DOHH2 (cell line): ENCODE measurements at regions not wholly inside any gene's neighbourhood (a gene's known extent, or its start where the extent isn't known, plus 50 kb on each side); places are given as distances from the start of the nearest gene placed in this dataset.
"Not testable (repeated sequence)": the region's sequence is repeated elsewhere in the genome, so short reads cannot be mapped to it uniquely, and the experiment has no call there.

Experiments used
- H3F3A ChIP-seq: fragments of 200-600 bp; sonication (generic), shearing (Covaris generic); 2 replicates; pipeline ENCODE4 v1.6.0; 2016; ENCODE audit warnings: antibody characterized with exemption, mild to moderate bottlenecking; ENCODE audit not compliant: control insufficient read depth, insufficient read depth
- H3K27ac ChIP-seq: fragments of 200-600 bp; sonication (generic); 2 replicates; pipeline ENCODE4 v1.5.1; 2014; ENCODE audit warnings: low read depth, mild to moderate bottlenecking, low read length, moderate library complexity
- H3K27me3 ChIP-seq: fragments of 200-600 bp; sonication (generic); 2 replicates; pipeline ENCODE4 v1.6.1; 2014; ENCODE audit warnings: mild to moderate bottlenecking, low read length, mixed read lengths; ENCODE audit not compliant: control insufficient read depth
- H3K36me3 ChIP-seq: fragments of 200-600 bp; sonication (generic); 2 replicates; pipeline ENCODE4 v1.6.1; 2014; ENCODE audit warnings: mild to moderate bottlenecking, low read length, moderate library complexity, mixed read lengths; ENCODE audit not compliant: control insufficient read depth
- H3K4me1 ChIP-seq: fragments of 200-600 bp; sonication (generic); 2 replicates; pipeline ENCODE4 v1.6.1; 2014; ENCODE audit warnings: mild to moderate bottlenecking, low read length, mixed read lengths; ENCODE audit not compliant: control insufficient read depth
- H3K4me2 ChIP-seq: fragments of 200-600 bp; sonication (generic); 2 replicates; pipeline ENCODE4 v1.6.0; 2014; ENCODE audit warnings: mild to moderate bottlenecking, low read length, moderate library complexity
- H3K4me3 ChIP-seq: fragments of 200-600 bp; sonication (generic); 2 replicates; pipeline ENCODE4 v1.5.1; 2014; ENCODE audit warnings: mild to moderate bottlenecking, low read length, mixed read lengths
- H3K79me2 ChIP-seq: fragments of 200-600 bp; sonication (generic); 2 replicates; pipeline ENCODE4 v1.6.1; 2014; ENCODE audit warnings: mild to moderate bottlenecking, low read length, mixed read lengths; ENCODE audit not compliant: control insufficient read depth
- H3K9me2 ChIP-seq: fragments of 200-600 bp; sonication (generic); replicated peaks from 2 replicates; pipeline ENCODE4 v1.6.1; 2014; ENCODE audit warnings: mild to moderate bottlenecking, low read length, mixed read lengths; ENCODE audit not compliant: control insufficient read depth
- H3K9me3 ChIP-seq: fragments of 200-600 bp; sonication (generic); 2 replicates; pipeline ENCODE4 v1.6.1; 2014; ENCODE audit warnings: antibody characterized with exemption, low read length, mixed read lengths; ENCODE audit not compliant: control insufficient read depth, insufficient read depth
- H4K20me1 ChIP-seq: fragments of 200-600 bp; sonication (generic); 2 replicates; pipeline ENCODE4 v1.6.0; 2014; ENCODE audit warnings: low read depth, mild to moderate bottlenecking, antibody characterized with exemption, low read length, moderate library complexity; ENCODE audit not compliant: control insufficient read depth, insufficient read depth
- EZH2phosphoT487 ChIP-seq: fragments of 200-600 bp; sonication (generic); IDR thresholded peaks from 2 replicates; pipeline ENCODE4 v1.6.1; 2017; ENCODE audit warnings: borderline replicate concordance, mild to moderate bottlenecking, antibody characterized with exemption, low read length, moderate library complexity, mixed read lengths
- TF ChIP-seq, protein P1 (sequence below): fragments of 200-600 bp; sonication (generic); IDR thresholded peaks from one replicate; pipeline ENCODE4 v1.5.1; 2014; ENCODE audit warnings: antibody characterized with exemption, mild to moderate bottlenecking, low read depth, low read length; ENCODE audit not compliant: poor library complexity, severe bottlenecking

DNA sequence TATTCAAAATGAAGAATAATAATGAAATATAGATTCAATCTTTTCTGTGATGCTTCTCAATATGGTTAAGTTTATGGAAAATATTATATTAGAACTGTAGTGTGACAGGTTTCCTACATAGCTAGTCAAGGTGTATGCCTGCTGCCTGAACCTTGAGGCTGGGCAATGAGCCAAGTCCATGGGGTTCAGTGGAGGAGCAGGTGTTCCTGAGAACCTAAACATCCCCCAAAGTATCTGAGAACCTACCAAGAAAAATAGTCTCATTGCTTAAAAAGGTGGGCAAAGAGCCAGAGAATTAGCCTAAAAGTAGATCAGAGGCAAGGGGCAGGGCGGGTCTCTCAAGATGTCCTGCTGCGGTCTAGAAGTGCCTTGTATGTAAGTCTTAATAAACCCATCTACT, 185.9 kb upstream of the SPHKAP start:
- Histone ChIP-seq H3K79me2 (no peaks in the 10 kb centered on the region), H3F3A (no peaks in the 10 kb centered on the region), H3K36me3 (no peaks in the 10 kb centered on the region), H3K27ac (no peak overlapping the region), H4K20me1 (no peaks in the 10 kb centered on the region), H3K27me3 (no peaks in the 10 kb centered on the region), H3K9me3 (no peaks in the 10 kb centered on the region), H3K4me3 (no peak overlapping the region), H3K4me1 (no peaks in the 10 kb centered on the region), H3K9me2 (no peaks in the 10 kb centered on the region), H3K4me2 (no peak overlapping the region)
- no peak for TF ChIP-seq EZH2phosphoT487
- TF ChIP-seq, protein P1, sequence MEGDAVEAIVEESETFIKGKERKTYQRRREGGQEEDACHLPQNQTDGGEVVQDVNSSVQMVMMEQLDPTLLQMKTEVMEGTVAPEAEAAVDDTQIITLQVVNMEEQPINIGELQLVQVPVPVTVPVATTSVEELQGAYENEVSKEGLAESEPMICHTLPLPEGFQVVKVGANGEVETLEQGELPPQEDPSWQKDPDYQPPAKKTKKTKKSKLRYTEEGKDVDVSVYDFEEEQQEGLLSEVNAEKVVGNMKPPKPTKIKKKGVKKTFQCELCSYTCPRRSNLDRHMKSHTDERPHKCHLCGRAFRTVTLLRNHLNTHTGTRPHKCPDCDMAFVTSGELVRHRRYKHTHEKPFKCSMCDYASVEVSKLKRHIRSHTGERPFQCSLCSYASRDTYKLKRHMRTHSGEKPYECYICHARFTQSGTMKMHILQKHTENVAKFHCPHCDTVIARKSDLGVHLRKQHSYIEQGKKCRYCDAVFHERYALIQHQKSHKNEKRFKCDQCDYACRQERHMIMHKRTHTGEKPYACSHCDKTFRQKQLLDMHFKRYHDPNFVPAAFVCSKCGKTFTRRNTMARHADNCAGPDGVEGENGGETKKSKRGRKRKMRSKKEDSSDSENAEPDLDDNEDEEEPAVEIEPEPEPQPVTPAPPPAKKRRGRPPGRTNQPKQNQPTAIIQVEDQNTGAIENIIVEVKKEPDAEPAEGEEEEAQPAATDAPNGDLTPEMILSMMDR: no peak

DNA sequence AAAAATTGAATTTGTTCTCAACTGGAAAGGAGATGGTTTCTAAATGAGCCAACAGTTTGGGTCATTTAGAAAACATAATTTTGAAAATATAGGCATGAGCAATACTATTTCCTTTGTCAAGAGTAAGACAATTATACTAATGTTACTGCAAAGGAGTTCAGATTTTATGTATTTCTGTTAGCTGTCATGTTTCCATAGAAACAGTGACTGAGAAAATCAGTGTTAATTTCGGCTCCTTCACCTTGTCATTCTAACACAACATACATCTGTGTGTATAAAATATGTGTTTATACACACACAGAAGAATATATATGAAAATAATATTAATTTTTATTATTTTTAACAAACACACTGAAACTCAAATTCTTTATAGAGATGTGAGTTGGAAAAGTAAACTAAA, 178.0 kb upstream of the SPHKAP start:
- Histone ChIP-seq H3K27me3 (no peaks in the 10 kb centered on the region), H3K79me2 (no peaks in the 10 kb centered on the region), H4K20me1 (no peaks in the 10 kb centered on the region), H3K4me3 (no peak overlapping the region), H3K9me2 (no peaks in the 10 kb centered on the region), H3K9me3 (no peaks in the 10 kb centered on the region), H3F3A (no peaks in the 10 kb centered on the region), H3K27ac (no peak overlapping the region), H3K4me1 (no peaks in the 10 kb centered on the region), H3K36me3 (no peaks in the 10 kb centered on the region), H3K4me2 (no peak overlapping the region)
- no peak for TF ChIP-seq EZH2phosphoT487
- TF ChIP-seq, protein P1: no peak

DNA sequence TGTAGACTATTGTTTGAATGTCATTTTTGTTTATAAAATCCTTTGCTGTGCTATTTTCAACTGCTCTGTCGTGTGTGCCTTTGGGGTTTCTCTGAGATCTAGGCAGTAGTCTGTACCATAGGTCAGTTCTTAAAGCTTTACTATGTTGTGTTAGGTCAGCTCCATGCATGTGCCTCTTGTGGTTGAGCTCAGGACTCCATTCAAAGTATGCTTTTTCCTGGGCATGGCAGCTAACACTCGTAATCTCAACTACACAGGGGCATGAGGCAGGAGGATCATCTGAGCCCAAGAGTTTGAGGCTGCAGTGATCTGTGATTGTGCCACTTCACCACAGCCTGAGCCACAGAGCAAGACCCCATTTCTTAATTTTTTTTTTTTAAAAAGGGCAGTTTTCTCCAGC, 174.4 kb upstream of the SPHKAP start:
- no peaks in the 10 kb centered on the region for H3K36me3 ChIP-seq
- H3K9me3 ChIP-seq: no peaks in the 10 kb centered on the region
- no peak overlapping the region for H3K4me2 ChIP-seq
- TF ChIP-seq, protein P1: no peak
- no peak for TF ChIP-seq EZH2phosphoT487
- no peak overlapping the region for H3K27ac ChIP-seq
- H3K27me3 ChIP-seq: no peaks in the 10 kb centered on the region
- H3F3A ChIP-seq: no peaks in the 10 kb centered on the region
- H3K4me3 ChIP-seq: no peak overlapping the region
- no peaks in the 10 kb centered on the region for H3K79me2 ChIP-seq
- H3K9me2 ChIP-seq: no peaks in the 10 kb centered on the region
- no peaks in the 10 kb centered on the region for H4K20me1 ChIP-seq
- no peaks in the 10 kb centered on the region for H3K4me1 ChIP-seq

DNA sequence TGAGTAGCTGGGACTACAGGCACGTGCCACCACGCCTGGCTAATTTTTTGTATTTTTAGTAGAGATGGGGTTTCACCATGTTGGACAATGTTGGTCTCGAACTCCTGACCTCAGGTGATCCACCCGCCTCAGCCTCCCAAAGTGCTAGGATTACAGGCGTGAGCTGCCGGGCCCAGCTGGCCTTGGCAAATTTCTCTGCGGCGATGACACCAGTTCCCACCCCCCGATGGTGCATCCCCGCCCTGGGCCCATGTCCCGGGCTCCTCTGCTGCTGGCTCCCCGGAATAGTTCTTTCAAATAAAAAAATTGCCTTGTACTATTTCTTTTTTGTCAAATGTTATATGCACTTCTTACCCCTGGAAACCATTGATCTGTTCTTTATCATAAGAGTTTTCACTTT, 171.5 kb upstream of the SPHKAP start:
- H3K4me3 ChIP-seq, H3K27ac ChIP-seq, H3F3A ChIP-seq, H4K20me1 ChIP-seq, H3K27me3 ChIP-seq, H3K9me3 ChIP-seq, H3K4me2 ChIP-seq, H3K79me2 ChIP-seq, H3K4me1 ChIP-seq, H3K36me3 ChIP-seq, H3K9me2 ChIP-seq: not testable (repeated sequence)
